ENCODE measurements at regions not wholly inside any gene's neighbourhood (a gene's known extent, or its start where the extent isn't known, plus 50 kb on each side); places are given as distances from the start of the nearest gene placed in this dataset.

- H3K36me3 ChIP-seq = no peaks in the 10 kb centered on the region
These were observed 623.8 kb upstream of the NXPH2 start for GRCh38 chr2:139403948-139404347.

GRCh38 chr2:139394801-139395200 lies 614.6 kb upstream of the NXPH2 start:
- no peak for TF ChIP-seq POLR2AphosphoS5 (IDR thresholded peaks at IDR 0.05)
- TF ChIP-seq CTCF (IDR thresholded peaks at IDR 0.05) = no peak
- TF ChIP-seq EP300 (IDR thresholded peaks at IDR 0.05) = no peak
- no peak for TF ChIP-seq POLR2A (IDR thresholded peaks at IDR 0.05; ENCODE audit: low read depth)
- Histone ChIP-seq H3K4me1 (no peaks in the 10 kb centered on the region), H3K4me3 (no peak overlapping the region), H3K27me3 (no peaks in the 10 kb centered on the region), H3K27ac (replicated peaks in 1 of 4) (no peak overlapping the region), H3K9me3 (no peaks in the 10 kb centered on the region), H3K36me3 (no peaks in the 10 kb centered on the region)
- intact Hi-C loops (cut with DNase I) = no loop called here
- no peak for DNase-seq (ENCODE audit: extremely low spot score)
- 43% methylated on average over 2 of the region's 2 CpGs for WGBS

More at GRCh38 chr2:139403948-139404347, 623.8 kb upstream of the NXPH2 start:
- no peaks in the 10 kb centered on the region for H3K4me1 ChIP-seq
- no peaks in the 10 kb centered on the region for H3K9me3 ChIP-seq
- no peak overlapping the region for H3K27ac ChIP-seq (replicated peaks in 1 of 4)
- 85% methylated on average over 2 of the region's 2 CpGs for WGBS
- no peak for DNase-seq (ENCODE audit: extremely low spot score)
- intact Hi-C loops (cut with DNase I) = no loop called here
- no peaks in the 10 kb centered on the region for H3K27me3 ChIP-seq
- TF ChIP-seq POLR2A (IDR thresholded peaks at IDR 0.05; ENCODE audit: low read depth) (no peak), EP300 (IDR thresholded peaks at IDR 0.05) (no peak), CTCF (IDR thresholded peaks at IDR 0.05) (no peak), POLR2AphosphoS5 (IDR thresholded peaks at IDR 0.05) (no peak)
- no peak overlapping the region for H3K4me3 ChIP-seq

GRCh38 chr2:139389391-139389790 lies 609.2 kb upstream of the NXPH2 start:
- Histone ChIP-seq H3K27ac (replicated peaks in 1 of 4) (no peak overlapping the region), H3K9me3 (no peaks in the 10 kb centered on the region), H3K36me3 (no peaks in the 10 kb centered on the region), H3K4me1 (no peaks in the 10 kb centered on the region), H3K27me3 (no peaks in the 10 kb centered on the region), H3K4me3 (no peak overlapping the region)
- TF ChIP-seq CTCF (IDR thresholded peaks at IDR 0.05) (no peak), EP300 (IDR thresholded peaks at IDR 0.05) (no peak), POLR2A (IDR thresholded peaks at IDR 0.05; ENCODE audit: low read depth) (no peak), POLR2AphosphoS5 (IDR thresholded peaks at IDR 0.05) (no peak)
- DNase-seq (ENCODE audit: extremely low spot score) = no peak
- intact Hi-C loops (cut with DNase I) = no loop called here
- WGBS = 86% methylated on average over 2 of the region's 2 CpGs

GRCh38 chr2:139386401-139386800 lies 606.2 kb upstream of the NXPH2 start:
- WGBS = 100% methylated on average over 1 of the region's 1 CpG
- no peak overlapping the region for H3K27ac ChIP-seq (replicated peaks in 1 of 4)
- intact Hi-C loops (cut with DNase I) = no loop called here
- no peak for DNase-seq (ENCODE audit: extremely low spot score)
- H3K4me1 ChIP-seq = no peaks in the 10 kb centered on the region
- no peak for TF ChIP-seq CTCF (IDR thresholded peaks at IDR 0.05)
- no peak for TF ChIP-seq POLR2A (IDR thresholded peaks at IDR 0.05; ENCODE audit: low read depth)
- no peak for TF ChIP-seq EP300 (IDR thresholded peaks at IDR 0.05)
- no peak for TF ChIP-seq POLR2AphosphoS5 (IDR thresholded peaks at IDR 0.05)
- no peaks in the 10 kb centered on the region for H3K36me3 ChIP-seq
- H3K27me3 ChIP-seq = no peaks in the 10 kb centered on the region
- no peaks in the 10 kb centered on the region for H3K9me3 ChIP-seq
- no peak overlapping the region for H3K4me3 ChIP-seq

GRCh38 chr2:139383532-139383931 lies 603.3 kb upstream of the NXPH2 start:
- intact Hi-C loops (cut with DNase I) = no loop called here
- no peak for DNase-seq (ENCODE audit: extremely low spot score)
- Histone ChIP-seq H3K27me3 (no peaks in the 10 kb centered on the region), H3K9me3 (no peaks in the 10 kb centered on the region), H3K27ac (replicated peaks in 1 of 4) (no peak overlapping the region), H3K4me1 (no peaks in the 10 kb centered on the region), H3K36me3 (no peaks in the 10 kb centered on the region), H3K4me3 (no peak overlapping the region)
- no peak for TF ChIP-seq POLR2A (IDR thresholded peaks at IDR 0.05; ENCODE audit: low read depth)
- no peak for TF ChIP-seq POLR2AphosphoS5 (IDR thresholded peaks at IDR 0.05)
- no peak for TF ChIP-seq CTCF (IDR thresholded peaks at IDR 0.05)
- no peak for TF ChIP-seq EP300 (IDR thresholded peaks at IDR 0.05)

Measured in esophagus muscularis mucosa (tissue), 4 donors.